ENCODE measurements at regions not wholly inside any gene's neighbourhood (a gene's known extent, or its start where the extent isn't known, plus 50 kb on each side); places are given as distances from the start of the nearest gene placed in this dataset.
A peak's percentile ranks its signal among the peaks of the same experiment; 100 is the strongest.

DNA sequence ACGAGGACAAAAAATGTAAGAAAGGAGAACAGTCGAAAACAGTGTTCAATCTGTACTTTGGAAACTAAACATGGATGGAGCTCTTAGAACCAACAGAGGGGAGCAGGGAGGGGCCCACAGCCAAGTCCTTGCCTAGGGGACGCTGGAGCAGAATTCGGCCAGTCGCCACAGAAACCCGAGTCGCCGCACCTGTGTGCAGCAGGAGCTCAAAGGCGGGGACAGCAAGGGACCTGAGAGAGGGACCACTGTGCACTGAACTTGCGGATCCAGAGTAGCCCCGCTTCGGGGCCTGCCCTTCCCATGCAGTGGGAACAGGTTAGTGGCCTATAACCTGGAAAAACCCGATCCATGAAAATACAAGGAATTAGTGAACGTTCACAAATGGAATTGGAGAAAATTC is 68.1 kb downstream of the SEC61G start:
- CTCF ChIA-PET: no interaction called here
- Mint-ChIP-seq H3K4me3 (no peak overlapping the region), H3K27ac (no peak overlapping the region), H3K27me3 (ENCODE audit: low read depth) (no peaks in the 10 kb centered on the region), H3K9me3 (no peaks in the 10 kb centered on the region), H3K36me3 (no peaks in the 10 kb centered on the region), H3K4me1 (peaks cover 39% of the 10 kb centered on the region)
- ATAC-seq (peak; percentile 60), DNase-seq (ENCODE audit: low spot score) (peak; percentile 29)
- POLR2A ChIA-PET: no interaction called here
- TF ChIP-seq ZNF396 (CRISPR knock-in tag; IDR thresholded peaks at IDR 0.05; ENCODE audit: borderline replicate concordance): no peak
- TF ChIP-seq ZBTB21 (CRISPR knock-in tag; IDR thresholded peaks at IDR 0.05; ENCODE audit: borderline replicate concordance): no peak
- no peak for TF ChIP-seq HMGA2 (CRISPR knock-in tag; IDR thresholded peaks at IDR 0.05)
- TF ChIP-seq NFATC4 (CRISPR knock-in tag; IDR thresholded peaks at IDR 0.05): no peak
- TF ChIP-seq, protein P1, sequence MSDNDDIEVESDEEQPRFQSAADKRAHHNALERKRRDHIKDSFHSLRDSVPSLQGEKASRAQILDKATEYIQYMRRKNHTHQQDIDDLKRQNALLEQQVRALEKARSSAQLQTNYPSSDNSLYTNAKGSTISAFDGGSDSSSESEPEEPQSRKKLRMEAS (CRISPR knock-in tag; IDR thresholded peaks at IDR 0.05): no peak
- TF ChIP-seq ZNF219 (CRISPR knock-in tag; IDR thresholded peaks at IDR 0.05; ENCODE audit: borderline replicate concordance): no peak

DNA sequence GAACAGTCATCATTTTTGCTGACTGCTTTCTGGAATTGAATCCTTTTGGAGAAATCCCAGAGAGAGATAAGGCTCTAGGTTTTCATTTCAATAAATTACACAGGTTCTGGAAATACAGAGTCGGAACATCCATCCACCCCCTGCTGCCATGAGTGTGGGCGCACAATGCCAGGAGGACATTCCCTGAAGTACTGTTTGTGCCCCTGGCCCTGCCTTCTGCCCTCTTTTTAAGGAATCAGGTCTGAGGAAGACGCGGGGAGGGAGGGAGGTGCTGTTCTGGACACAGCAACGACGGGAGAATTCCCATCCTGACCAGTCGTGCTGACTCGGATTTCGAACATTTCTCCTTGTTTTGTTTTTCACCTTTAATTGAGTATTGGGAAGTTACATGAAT is 69.0 kb downstream of the SEC61G start:
- no peaks in the 10 kb centered on the region; the same call in 1 of the 2 replicates for H3K9me3 Mint-ChIP-seq
- H3K4me1 Mint-ChIP-seq: peaks cover 39% of the 10 kb centered on the region
- no peaks in the 10 kb centered on the region for H3K36me3 Mint-ChIP-seq
- H3K4me3 Mint-ChIP-seq: no peak overlapping the region
- H3K27ac Mint-ChIP-seq: no peak overlapping the region
- no peaks in the 10 kb centered on the region for H3K27me3 Mint-ChIP-seq (ENCODE audit: low read depth)
- ChIA-PET POLR2A (no interaction called here), CTCF (interaction anchor here (0.7 kb wide), 1 partner anchor 26 kb away, joined by 6 read pairs; no protein-coding TSS in a partner anchor)
- DNase-seq (ENCODE audit: low spot score) (no peak), ATAC-seq (no peak; the same call in 1 of the 2 replicates)
- TF ChIP-seq TEAD4 (CRISPR knock-in tag; IDR thresholded peaks at IDR 0.05) (no peak), HMGA2 (CRISPR knock-in tag; IDR thresholded peaks at IDR 0.05) (no peak), ZNF317 (CRISPR knock-in tag; IDR thresholded peaks at IDR 0.05; ENCODE audit: borderline replicate concordance, low read depth) (no peak), SOX15 (CRISPR knock-in tag; IDR thresholded peaks at IDR 0.05) (no peak), CREB1 (CRISPR knock-in tag; IDR thresholded peaks at IDR 0.05) (no peak), PRRX2 (CRISPR knock-in tag; IDR thresholded peaks at IDR 0.05) (no peak), TEAD1 (CRISPR knock-in tag; IDR thresholded peaks at IDR 0.05) (no peak), ZNF423 (CRISPR knock-in tag; IDR thresholded peaks at IDR 0.05) (no peak)
- TF ChIP-seq, protein P2, sequence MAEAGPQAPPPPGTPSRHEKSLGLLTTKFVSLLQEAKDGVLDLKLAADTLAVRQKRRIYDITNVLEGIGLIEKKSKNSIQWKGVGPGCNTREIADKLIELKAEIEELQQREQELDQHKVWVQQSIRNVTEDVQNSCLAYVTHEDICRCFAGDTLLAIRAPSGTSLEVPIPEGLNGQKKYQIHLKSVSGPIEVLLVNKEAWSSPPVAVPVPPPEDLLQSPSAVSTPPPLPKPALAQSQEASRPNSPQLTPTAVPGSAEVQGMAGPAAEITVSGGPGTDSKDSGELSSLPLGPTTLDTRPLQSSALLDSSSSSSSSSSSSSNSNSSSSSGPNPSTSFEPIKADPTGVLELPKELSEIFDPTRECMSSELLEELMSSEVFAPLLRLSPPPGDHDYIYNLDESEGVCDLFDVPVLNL (CRISPR knock-in tag; IDR thresholded peaks at IDR 0.05; ENCODE audit: borderline replicate concordance, low read depth): no peak

DNA sequence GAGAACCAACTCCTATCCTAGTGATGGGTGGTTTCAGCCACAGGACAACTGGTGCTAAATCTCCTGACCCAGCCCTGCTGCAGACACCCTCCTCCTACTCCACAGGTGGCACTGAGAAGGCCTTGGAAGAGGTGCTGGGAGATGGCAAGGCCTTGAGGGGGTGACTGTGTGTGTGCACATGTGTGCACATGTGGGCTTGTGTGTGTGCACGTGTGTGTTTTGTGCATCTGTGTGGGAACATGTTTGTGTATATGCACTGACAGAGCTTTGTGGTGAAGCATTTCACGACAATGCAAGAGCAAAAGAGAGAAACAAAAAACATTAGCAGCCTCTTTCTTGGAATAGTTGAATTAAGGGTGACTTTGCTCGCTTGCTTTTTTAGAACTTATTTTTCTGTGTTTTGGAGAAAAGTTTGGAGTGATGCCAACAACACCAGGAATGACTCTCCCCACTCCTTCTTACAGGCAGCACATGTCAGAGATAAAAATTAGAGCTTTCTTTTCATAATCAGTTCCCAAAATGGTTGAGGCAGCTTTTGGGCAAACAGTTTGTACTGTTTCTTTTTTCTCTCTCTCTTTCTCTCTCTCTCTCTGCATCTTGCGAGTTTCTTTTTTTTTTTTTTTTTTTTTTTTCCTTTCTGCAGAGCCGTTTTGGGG is 69.5 kb downstream of the SEC61G start:
- ATAC-seq (no peak), DNase-seq (ENCODE audit: low spot score) (no peak)
- CTCF ChIA-PET: interaction anchor here (0.7 kb wide), 1 partner anchor 25 kb away, joined by 6 read pairs; no protein-coding TSS in a partner anchor
- no peak overlapping the region for H3K4me3 Mint-ChIP-seq
- H3K4me1 Mint-ChIP-seq: peaks cover 39% of the 10 kb centered on the region
- TF ChIP-seq, protein P2 (CRISPR knock-in tag; IDR thresholded peaks at IDR 0.05; ENCODE audit: borderline replicate concordance, low read depth): no peak
- TF ChIP-seq NR3C1 (CRISPR knock-in tag; conservative IDR thresholded peaks at IDR 0.05; ENCODE audit: low read depth): no peak
- no peak for TF ChIP-seq NFE2L1 (CRISPR knock-in tag; IDR thresholded peaks at IDR 0.05)
- POLR2A ChIA-PET: no interaction called here
- H3K27me3 Mint-ChIP-seq (ENCODE audit: low read depth): no peaks in the 10 kb centered on the region
- peaks cover 4% of the 10 kb centered on the region; the same call in 1 of the 2 replicates for H3K36me3 Mint-ChIP-seq
- no peak overlapping the region for H3K27ac Mint-ChIP-seq
- peaks cover 5% of the 10 kb centered on the region for H3K9me3 Mint-ChIP-seq

DNA sequence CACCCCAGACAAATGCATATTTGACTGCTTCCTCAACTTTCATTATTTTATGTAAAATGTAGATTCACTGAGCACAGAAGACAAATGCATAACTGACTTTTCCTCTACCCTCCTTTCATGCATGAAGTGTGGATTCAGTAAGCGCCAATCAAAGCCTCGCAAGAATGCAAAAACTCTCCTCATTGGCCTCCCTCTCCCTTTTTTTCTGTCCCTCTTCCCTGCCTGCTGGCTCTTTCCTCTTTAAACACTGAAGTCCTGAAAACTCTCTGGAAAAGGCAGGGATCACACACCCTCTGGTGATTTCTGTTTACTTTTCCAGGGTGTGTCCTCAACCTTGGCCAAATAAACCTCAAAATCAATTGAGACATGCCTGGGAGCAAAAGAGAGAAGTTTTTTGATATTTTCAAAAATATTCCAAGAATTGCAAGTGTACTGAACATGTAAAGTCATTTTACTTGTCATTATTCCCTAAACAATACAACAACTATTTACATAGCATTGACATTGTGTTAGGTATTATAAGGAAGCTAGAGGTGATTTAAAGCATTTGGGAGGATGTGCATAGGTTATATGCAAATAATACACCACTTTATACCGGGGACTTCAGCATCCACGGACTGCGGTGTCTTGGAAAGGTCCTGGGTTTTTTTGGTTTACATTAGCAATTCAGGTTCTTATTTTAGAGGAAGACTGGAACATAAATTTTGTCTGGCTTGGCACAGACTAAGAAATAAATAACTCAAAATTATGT is 71.4 kb downstream of the SEC61G start:
- Mint-ChIP-seq H3K27me3 (ENCODE audit: low read depth) (no peaks in the 10 kb centered on the region), H3K27ac (peak overlapping the region; percentile 68), H3K4me1 (peaks cover 39% of the 10 kb centered on the region), H3K4me3 (no peak overlapping the region), H3K9me3 (peaks cover 8% of the 10 kb centered on the region), H3K36me3 (peaks cover 4% of the 10 kb centered on the region; the same call in 1 of the 2 replicates)
- peak; percentile 46 for ATAC-seq
- CTCF ChIA-PET: no interaction called here
- POLR2A ChIA-PET: no interaction called here
- no peak for DNase-seq (ENCODE audit: low spot score)
- no peak for TF ChIP-seq ZNF671 (CRISPR knock-in tag; IDR thresholded peaks at IDR 0.05)
- TF ChIP-seq ZBTB21 (CRISPR knock-in tag; IDR thresholded peaks at IDR 0.05; ENCODE audit: borderline replicate concordance): no peak
- TF ChIP-seq, protein P3, sequence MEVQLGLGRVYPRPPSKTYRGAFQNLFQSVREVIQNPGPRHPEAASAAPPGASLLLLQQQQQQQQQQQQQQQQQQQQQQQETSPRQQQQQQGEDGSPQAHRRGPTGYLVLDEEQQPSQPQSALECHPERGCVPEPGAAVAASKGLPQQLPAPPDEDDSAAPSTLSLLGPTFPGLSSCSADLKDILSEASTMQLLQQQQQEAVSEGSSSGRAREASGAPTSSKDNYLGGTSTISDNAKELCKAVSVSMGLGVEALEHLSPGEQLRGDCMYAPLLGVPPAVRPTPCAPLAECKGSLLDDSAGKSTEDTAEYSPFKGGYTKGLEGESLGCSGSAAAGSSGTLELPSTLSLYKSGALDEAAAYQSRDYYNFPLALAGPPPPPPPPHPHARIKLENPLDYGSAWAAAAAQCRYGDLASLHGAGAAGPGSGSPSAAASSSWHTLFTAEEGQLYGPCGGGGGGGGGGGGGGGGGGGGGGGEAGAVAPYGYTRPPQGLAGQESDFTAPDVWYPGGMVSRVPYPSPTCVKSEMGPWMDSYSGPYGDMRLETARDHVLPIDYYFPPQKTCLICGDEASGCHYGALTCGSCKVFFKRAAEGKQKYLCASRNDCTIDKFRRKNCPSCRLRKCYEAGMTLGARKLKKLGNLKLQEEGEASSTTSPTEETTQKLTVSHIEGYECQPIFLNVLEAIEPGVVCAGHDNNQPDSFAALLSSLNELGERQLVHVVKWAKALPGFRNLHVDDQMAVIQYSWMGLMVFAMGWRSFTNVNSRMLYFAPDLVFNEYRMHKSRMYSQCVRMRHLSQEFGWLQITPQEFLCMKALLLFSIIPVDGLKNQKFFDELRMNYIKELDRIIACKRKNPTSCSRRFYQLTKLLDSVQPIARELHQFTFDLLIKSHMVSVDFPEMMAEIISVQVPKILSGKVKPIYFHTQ (CRISPR knock-in tag; IDR thresholded peaks at IDR 0.05): no peak
- TF ChIP-seq ZNF138 (CRISPR knock-in tag; conservative IDR thresholded peaks at IDR 0.05): no peak
- no peak for TF ChIP-seq ZNF232 (CRISPR knock-in tag; IDR thresholded peaks at IDR 0.05)
- TF ChIP-seq HMGA2 (CRISPR knock-in tag; IDR thresholded peaks at IDR 0.05): no peak

Measured in WTC11 (cell line).